ENCODE measurements at regions not wholly inside any gene's neighbourhood (a gene's known extent, or its start where the extent isn't known, plus 50 kb on each side); places are given as distances from the start of the nearest gene placed in this dataset.

GRCh38 chr2:188138313-188138712 lies 153.4 kb upstream of the GULP1 start:
- Histone ChIP-seq H3K4me3 (no peak overlapping the region), H3K36me3 (ENCODE audit: insufficient read depth, low read length) (no peaks in the 10 kb centered on the region), H3K9ac (ENCODE audit: insufficient read length) (no peak overlapping the region), H3K27ac (no peak overlapping the region), H3K9me3 (ENCODE audit: low read depth, low read length) (no peaks in the 10 kb centered on the region)
- TF ChIP-seq EZH2 (IDR thresholded peaks at IDR 0.05) (no peak), POLR2AphosphoS5 (IDR thresholded peaks at IDR 0.05; ENCODE audit: borderline replicate concordance, low read depth, low read length) (no peak), FOXP2 (optimal IDR thresholded peaks at IDR 0.05; ENCODE audit: control extremely low read depth, extremely low read length, insufficient read depth) (no peak)
- no peak for DNase-seq (ENCODE audit: low read depth, low spot score)

DNA sequence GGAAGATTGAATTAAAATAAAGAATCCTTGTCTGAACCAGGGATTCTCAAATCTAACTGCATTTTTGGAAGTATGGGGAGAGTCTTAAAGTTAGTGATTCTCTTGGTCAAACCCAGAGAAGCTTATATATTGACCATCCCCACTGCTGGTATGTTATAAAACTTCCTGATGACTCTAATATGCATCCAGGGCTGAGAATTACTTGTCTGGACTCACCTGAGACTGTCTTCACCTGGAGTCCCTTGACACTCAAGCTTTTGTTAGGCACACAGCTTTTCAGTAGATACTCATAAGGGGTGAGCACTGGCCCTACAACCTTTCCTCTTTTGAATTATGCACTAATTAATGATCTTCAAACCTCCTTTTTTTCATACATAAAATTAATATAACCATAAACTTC lies 149.6 kb upstream of the GULP1 start:
- TF ChIP-seq POLR2AphosphoS5 (IDR thresholded peaks at IDR 0.05; ENCODE audit: borderline replicate concordance, low read depth, low read length) = no peak
- no peak for TF ChIP-seq EZH2 (IDR thresholded peaks at IDR 0.05)
- no peak for TF ChIP-seq FOXP2 (optimal IDR thresholded peaks at IDR 0.05; ENCODE audit: control extremely low read depth, extremely low read length, insufficient read depth)
- Histone ChIP-seq H3K27ac (no peak overlapping the region), H3K9ac (ENCODE audit: insufficient read length) (no peak overlapping the region), H3K9me3 (ENCODE audit: low read depth, low read length) (no peaks in the 10 kb centered on the region), H3K36me3 (ENCODE audit: insufficient read depth, low read length) (no peaks in the 10 kb centered on the region), H3K4me3 (no peak overlapping the region)
- no peak for DNase-seq (ENCODE audit: low read depth, low spot score)

DNA sequence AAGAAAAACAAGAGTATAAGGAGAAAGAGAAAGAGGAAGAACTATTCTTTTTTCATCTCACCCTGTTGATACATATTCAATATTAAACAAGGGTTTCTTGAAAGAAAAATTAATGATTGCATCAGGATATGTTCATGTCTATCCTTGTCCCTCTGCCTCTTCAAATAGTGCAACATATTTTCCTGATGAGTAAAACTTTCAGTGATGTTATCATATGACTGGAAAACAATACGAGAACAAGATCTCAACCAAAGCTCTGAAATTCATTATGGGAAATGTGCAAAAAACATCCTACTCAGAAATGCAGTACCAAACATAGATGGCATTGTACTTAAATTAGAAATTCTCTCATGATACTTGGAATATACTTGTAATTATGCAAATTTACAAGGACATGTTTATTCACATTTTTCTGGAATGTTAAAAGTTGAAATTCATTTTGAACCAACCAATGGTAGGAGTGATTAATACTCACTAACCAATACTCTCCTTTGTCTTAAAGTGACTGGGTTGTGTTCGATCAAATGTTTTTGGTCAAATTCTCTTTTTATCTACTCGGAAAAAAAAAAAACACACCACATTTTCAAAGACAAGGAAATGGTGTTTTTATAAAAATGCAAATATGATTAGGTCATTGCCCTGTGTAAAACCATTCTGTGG lies 148.9 kb upstream of the GULP1 start:
- H3K4me3 ChIP-seq = no peak overlapping the region
- H3K9ac ChIP-seq (ENCODE audit: insufficient read length) = no peak overlapping the region
- no peak overlapping the region for H3K27ac ChIP-seq
- no peak for TF ChIP-seq EZH2 (IDR thresholded peaks at IDR 0.05)
- TF ChIP-seq POLR2AphosphoS5 (IDR thresholded peaks at IDR 0.05; ENCODE audit: borderline replicate concordance, low read depth, low read length) = no peak
- no peak for TF ChIP-seq FOXP2 (optimal IDR thresholded peaks at IDR 0.05; ENCODE audit: control extremely low read depth, extremely low read length, insufficient read depth)
- H3K36me3 ChIP-seq (ENCODE audit: insufficient read depth, low read length) = no peaks in the 10 kb centered on the region
- DNase-seq (ENCODE audit: low read depth, low spot score) = no peak
- no peaks in the 10 kb centered on the region for H3K9me3 ChIP-seq (ENCODE audit: low read depth, low read length)

GRCh38 chr2:188145885-188146284 lies 145.8 kb upstream of the GULP1 start:
- TF ChIP-seq POLR2AphosphoS5 (IDR thresholded peaks at IDR 0.05; ENCODE audit: borderline replicate concordance, low read depth, low read length) = no peak
- no peak for TF ChIP-seq FOXP2 (optimal IDR thresholded peaks at IDR 0.05; ENCODE audit: control extremely low read depth, extremely low read length, insufficient read depth)
- TF ChIP-seq EZH2 (IDR thresholded peaks at IDR 0.05) = no peak
- no peak overlapping the region for H3K4me3 ChIP-seq
- no peak for DNase-seq (ENCODE audit: low read depth, low spot score)
- H3K9ac ChIP-seq (ENCODE audit: insufficient read length) = no peak overlapping the region
- H3K27ac ChIP-seq = no peak overlapping the region
- no peaks in the 10 kb centered on the region for H3K9me3 ChIP-seq (ENCODE audit: low read depth, low read length)
- H3K36me3 ChIP-seq (ENCODE audit: insufficient read depth, low read length) = no peaks in the 10 kb centered on the region

DNA sequence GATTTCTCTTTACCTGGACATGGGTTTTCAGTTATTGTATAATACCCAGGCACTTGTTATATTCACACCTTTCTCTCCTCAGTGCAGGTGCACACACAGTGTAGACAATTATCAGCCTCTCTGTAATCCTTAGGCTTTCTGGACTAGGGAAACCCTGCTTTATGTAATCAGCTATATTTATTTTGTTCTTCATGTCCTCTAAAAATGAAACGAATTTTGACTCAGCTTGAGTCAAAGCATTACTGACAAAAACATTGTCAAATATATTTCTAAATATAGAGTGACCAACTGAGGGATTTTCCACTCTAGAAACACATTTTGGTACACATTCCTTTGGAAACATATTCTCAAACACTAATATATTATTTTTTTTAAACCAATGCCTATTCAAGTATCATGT lies 144.8 kb upstream of the GULP1 start:
- Histone ChIP-seq H3K9me3 (ENCODE audit: low read depth, low read length) (no peaks in the 10 kb centered on the region), H3K27ac (no peak overlapping the region), H3K4me3 (no peak overlapping the region), H3K36me3 (ENCODE audit: insufficient read depth, low read length) (no peaks in the 10 kb centered on the region), H3K9ac (ENCODE audit: insufficient read length) (no peak overlapping the region)
- TF ChIP-seq POLR2AphosphoS5 (IDR thresholded peaks at IDR 0.05; ENCODE audit: borderline replicate concordance, low read depth, low read length) (no peak), FOXP2 (optimal IDR thresholded peaks at IDR 0.05; ENCODE audit: control extremely low read depth, extremely low read length, insufficient read depth) (no peak), EZH2 (IDR thresholded peaks at IDR 0.05) (no peak)
- DNase-seq (ENCODE audit: low read depth, low spot score) = no peak

GRCh38 chr2:188151670-188152069 lies 140.0 kb upstream of the GULP1 start:
- H3K9me3 ChIP-seq (ENCODE audit: low read depth, low read length) = no peaks in the 10 kb centered on the region
- H3K27ac ChIP-seq = no peak overlapping the region
- H3K36me3 ChIP-seq (ENCODE audit: insufficient read depth, low read length) = no peaks in the 10 kb centered on the region
- no peak overlapping the region for H3K4me3 ChIP-seq
- TF ChIP-seq POLR2AphosphoS5 (IDR thresholded peaks at IDR 0.05; ENCODE audit: borderline replicate concordance, low read depth, low read length) (no peak), FOXP2 (optimal IDR thresholded peaks at IDR 0.05; ENCODE audit: control extremely low read depth, extremely low read length, insufficient read depth) (no peak), EZH2 (IDR thresholded peaks at IDR 0.05) (no peak)
- no peak overlapping the region for H3K9ac ChIP-seq (ENCODE audit: insufficient read length)
- DNase-seq (ENCODE audit: low read depth, low spot score) = no peak

- Histone ChIP-seq H3K4me3 (no peak overlapping the region), H3K9ac (ENCODE audit: insufficient read length) (no peak overlapping the region), H3K9me3 (ENCODE audit: low read depth, low read length) (no peaks in the 10 kb centered on the region), H3K27ac (no peak overlapping the region), H3K36me3 (ENCODE audit: insufficient read depth, low read length) (no peaks in the 10 kb centered on the region)
- TF ChIP-seq FOXP2 (optimal IDR thresholded peaks at IDR 0.05; ENCODE audit: control extremely low read depth, extremely low read length, insufficient read depth) (no peak), EZH2 (IDR thresholded peaks at IDR 0.05) (no peak), POLR2AphosphoS5 (IDR thresholded peaks at IDR 0.05; ENCODE audit: borderline replicate concordance, low read depth, low read length) (no peak)
- DNase-seq (ENCODE audit: low read depth, low spot score) = no peak
Observed at GRCh38 chr2:188158337-188159100, 133.2 kb upstream of the GULP1 start.

DNA sequence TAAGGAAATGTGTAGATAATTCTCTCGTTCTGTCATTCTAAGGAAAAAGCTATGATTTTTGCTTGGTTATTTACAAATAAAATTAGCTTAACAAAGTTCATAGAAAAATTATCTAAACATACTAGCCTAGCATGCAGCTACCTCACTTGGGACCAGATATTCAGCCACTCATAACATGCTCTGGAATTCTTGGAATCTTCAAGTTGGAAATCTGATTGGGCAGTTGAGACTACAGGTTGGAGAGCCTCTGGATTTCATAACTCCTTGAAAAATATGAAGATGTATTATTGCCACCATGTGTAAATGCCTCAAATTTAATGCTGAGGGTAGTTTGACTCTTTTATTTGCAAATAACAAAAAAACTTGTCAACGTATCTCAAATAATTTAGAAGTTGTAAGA lies 132.2 kb upstream of the GULP1 start:
- no peak overlapping the region for H3K27ac ChIP-seq
- H3K36me3 ChIP-seq (ENCODE audit: insufficient read depth, low read length) = no peaks in the 10 kb centered on the region

More for the DNA sequence above, 132.2 kb upstream of the GULP1 start:
- TF ChIP-seq EZH2 (IDR thresholded peaks at IDR 0.05) (no peak), POLR2AphosphoS5 (IDR thresholded peaks at IDR 0.05; ENCODE audit: borderline replicate concordance, low read depth, low read length) (no peak), FOXP2 (optimal IDR thresholded peaks at IDR 0.05; ENCODE audit: control extremely low read depth, extremely low read length, insufficient read depth) (no peak)
- H3K9me3 ChIP-seq (ENCODE audit: low read depth, low read length) = no peaks in the 10 kb centered on the region
- H3K9ac ChIP-seq (ENCODE audit: insufficient read length) = no peak overlapping the region
- no peak overlapping the region for H3K4me3 ChIP-seq
- no peak for DNase-seq (ENCODE audit: low read depth, low spot score)
